ENCODE measurements at regions not wholly inside any gene's neighbourhood (a gene's known extent, or its start where the extent isn't known, plus 50 kb on each side); places are given as distances from the start of the nearest gene placed in this dataset.

DNA sequence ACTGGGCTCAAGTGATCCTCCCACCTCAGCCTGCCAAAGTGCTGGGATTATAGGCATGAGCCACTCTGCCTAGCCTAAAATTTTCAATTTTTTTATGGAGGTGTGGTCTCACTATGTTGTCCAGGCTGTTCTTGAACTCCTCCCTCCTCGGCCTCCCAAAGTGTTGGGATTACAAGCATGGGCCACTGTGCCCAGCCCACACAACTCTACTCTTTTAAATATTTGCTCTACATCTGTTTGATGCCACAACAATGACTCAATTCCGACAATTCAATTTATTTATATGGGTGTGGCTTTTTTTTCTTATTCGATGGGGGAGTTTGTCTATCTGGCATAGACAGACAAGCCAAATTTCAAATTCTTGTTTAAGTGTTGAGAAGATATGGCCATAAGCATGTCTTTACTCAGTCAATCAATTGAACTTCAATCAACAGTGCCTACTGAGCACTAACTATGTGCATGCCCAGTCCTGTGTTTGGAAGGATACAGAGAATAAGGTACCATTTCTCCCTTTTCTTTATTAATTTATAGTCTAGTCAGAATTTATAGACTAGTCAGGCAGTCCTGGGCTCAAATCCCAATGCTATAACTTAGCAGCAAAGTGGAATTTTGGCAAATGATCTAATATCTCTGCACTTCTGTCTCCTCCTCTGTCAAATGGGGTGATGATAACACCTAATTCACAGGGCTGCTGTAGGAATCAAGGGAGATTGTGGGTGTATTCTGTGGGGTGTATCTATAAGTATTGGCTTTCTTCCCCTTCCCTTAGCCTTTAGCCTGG, 54.6 kb upstream of the PIAS1 start:
- TF ChIP-seq EZH2 (IDR thresholded peaks at IDR 0.05), result no peak
- TF ChIP-seq, protein P1, sequence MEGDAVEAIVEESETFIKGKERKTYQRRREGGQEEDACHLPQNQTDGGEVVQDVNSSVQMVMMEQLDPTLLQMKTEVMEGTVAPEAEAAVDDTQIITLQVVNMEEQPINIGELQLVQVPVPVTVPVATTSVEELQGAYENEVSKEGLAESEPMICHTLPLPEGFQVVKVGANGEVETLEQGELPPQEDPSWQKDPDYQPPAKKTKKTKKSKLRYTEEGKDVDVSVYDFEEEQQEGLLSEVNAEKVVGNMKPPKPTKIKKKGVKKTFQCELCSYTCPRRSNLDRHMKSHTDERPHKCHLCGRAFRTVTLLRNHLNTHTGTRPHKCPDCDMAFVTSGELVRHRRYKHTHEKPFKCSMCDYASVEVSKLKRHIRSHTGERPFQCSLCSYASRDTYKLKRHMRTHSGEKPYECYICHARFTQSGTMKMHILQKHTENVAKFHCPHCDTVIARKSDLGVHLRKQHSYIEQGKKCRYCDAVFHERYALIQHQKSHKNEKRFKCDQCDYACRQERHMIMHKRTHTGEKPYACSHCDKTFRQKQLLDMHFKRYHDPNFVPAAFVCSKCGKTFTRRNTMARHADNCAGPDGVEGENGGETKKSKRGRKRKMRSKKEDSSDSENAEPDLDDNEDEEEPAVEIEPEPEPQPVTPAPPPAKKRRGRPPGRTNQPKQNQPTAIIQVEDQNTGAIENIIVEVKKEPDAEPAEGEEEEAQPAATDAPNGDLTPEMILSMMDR (IDR thresholded peaks at IDR 0.05), result no peak
